Testis (tissue), 2 donors: ENCODE measurements at regions not wholly inside any gene's neighbourhood (a gene's known extent, or its start where the extent isn't known, plus 50 kb on each side); places are given as distances from the start of the nearest gene placed in this dataset.

Source experiments
- DNase-seq: peaks from one replicate; pipeline ENCODE4 v3.0.0-alpha.2; 2019
- H3K27ac ChIP-seq, 2 donors: fragments of 200-600 bp; sonication (generic); one replicate each; pipeline ENCODE4 v1.5.1; 2019
- H3K27me3 ChIP-seq: fragments of 200-600 bp; sonication (generic); one replicate; pipeline ENCODE4 v1.5.1; 2019
- H3K36me3 ChIP-seq: fragments of 200-600 bp; sonication (generic); one replicate; pipeline ENCODE4 v1.5.1; 2017; ENCODE audit warnings: low read depth; ENCODE audit errors: missing control alignments
- H3K4me1 ChIP-seq: fragments of 200-600 bp; sonication (generic); one replicate; pipeline ENCODE4 v1.5.1; 2019
- H3K4me3 ChIP-seq, 2 donors: fragments of 200-600 bp; sonication (generic); one replicate each; pipeline ENCODE4 v1.5.1; 2017 to 2019
- H3K9me3 ChIP-seq: fragments of 200-600 bp; sonication (generic); one replicate; pipeline ENCODE4 v1.5.1; 2017
- POLR2A ChIP-seq: fragments of 450-650 bp; IDR thresholded peaks from one replicate; pipeline ENCODE4 v1.6.1; 2017; ENCODE audit warnings: antibody characterized with exemption, mild to moderate bottlenecking, moderate library complexity
- WGBS, 2 donors: methylation state at CpG; one replicate each; pipeline ENCODE4 v1.1.5; 2018; 5-methylcytosine and 5-hydroxymethylcytosine counted together
- intact Hi-C: fragments of 100-400 bp; cut with DNase I; formaldehyde crosslinking; loops from one replicate; pipeline ENCODE4 v1.15.1; 2023; ENCODE audit warnings: low total_unique reads
- TF ChIP-seq, protein P1 (sequence below), 3 experiments: fragments of 450-650 bp in 2 of 3; fragments of 200-600 bp in 1 of 3; sonication (generic) in 1 of 3; IDR thresholded peaks; one replicate each; pipeline ENCODE4 v1.5.1; 2016 to 2019; ENCODE audit warnings: antibody characterized with exemption in 3 of 3, mild to moderate bottlenecking in 2 of 3, moderate library complexity in 1 of 3

DNA sequence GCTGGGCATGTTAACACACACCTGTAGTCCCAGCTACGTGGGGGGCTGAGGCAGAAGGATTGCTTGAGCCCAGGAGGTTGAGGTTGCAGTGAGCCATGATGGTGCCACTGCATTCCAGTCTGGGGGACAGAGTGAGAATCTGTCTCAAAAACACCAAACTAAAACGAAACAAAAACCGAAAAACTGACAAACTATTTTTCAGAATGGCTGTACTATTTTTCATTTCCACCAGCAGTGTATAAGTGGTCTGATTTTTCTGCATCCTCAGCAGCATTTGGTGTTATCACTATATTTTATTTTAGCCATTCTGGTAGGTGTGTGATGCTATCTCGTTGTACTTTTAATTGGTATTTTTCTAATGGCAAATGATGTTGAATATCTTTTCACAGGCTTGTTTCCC is 95.2 kb downstream of the PDCL3 start:
- no peaks in the 10 kb centered on the region for H3K4me1 ChIP-seq
- 82 to 86% methylated on average over 4 of the region's 4 CpGs for WGBS, 2 donors
- no peaks in the 10 kb centered on the region for H3K9me3 ChIP-seq
- no peak for TF ChIP-seq POLR2A
- TF ChIP-seq, protein P1, sequence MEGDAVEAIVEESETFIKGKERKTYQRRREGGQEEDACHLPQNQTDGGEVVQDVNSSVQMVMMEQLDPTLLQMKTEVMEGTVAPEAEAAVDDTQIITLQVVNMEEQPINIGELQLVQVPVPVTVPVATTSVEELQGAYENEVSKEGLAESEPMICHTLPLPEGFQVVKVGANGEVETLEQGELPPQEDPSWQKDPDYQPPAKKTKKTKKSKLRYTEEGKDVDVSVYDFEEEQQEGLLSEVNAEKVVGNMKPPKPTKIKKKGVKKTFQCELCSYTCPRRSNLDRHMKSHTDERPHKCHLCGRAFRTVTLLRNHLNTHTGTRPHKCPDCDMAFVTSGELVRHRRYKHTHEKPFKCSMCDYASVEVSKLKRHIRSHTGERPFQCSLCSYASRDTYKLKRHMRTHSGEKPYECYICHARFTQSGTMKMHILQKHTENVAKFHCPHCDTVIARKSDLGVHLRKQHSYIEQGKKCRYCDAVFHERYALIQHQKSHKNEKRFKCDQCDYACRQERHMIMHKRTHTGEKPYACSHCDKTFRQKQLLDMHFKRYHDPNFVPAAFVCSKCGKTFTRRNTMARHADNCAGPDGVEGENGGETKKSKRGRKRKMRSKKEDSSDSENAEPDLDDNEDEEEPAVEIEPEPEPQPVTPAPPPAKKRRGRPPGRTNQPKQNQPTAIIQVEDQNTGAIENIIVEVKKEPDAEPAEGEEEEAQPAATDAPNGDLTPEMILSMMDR (IDR thresholded peaks at IDR 0.05) = no peak
- H3K36me3 ChIP-seq = no peaks in the 10 kb centered on the region
- no peak for DNase-seq
- no peaks in the 10 kb centered on the region for H3K27me3 ChIP-seq
- intact Hi-C loops = no loop called here
- no peak overlapping the region for H3K4me3 ChIP-seq
- H3K27ac ChIP-seq = no peak overlapping the region

DNA sequence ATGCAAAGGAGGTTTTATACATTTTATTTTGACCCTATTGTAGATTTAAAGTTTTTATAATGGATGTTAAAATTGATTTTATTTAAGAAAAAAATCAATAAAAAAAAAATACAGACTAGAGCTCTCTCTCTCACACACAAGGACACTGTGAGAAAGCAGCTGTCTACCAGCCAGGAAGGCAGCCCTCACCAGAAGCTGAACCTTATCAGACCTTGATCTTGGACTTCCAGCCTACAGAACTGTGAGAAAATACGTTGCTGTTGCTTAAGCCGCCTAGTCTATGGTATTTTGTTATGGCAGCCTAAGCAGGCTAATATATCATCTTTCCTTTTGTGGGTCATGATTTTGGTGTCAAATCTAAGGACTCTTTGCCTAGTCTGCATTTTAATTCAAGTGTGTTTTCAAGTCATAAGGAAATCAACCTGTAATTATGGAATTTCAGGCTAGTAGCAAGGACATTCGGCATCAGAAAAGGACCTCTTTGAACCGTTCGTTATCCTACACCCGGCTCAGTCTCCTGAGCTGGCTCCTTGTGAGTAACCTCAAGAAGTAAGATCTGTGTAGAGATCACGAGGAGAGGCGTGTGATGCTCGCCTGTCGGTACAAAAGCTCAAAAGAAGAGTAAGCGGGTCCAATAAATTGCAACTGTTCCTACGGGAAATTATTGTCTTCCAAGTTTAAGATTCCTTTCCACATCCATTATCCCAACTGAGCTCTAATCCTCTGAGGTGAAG is 98.2 kb downstream of the PDCL3 start:
- WGBS, 2 donors = 59 to 67% methylated on average over 12 of the region's 12 CpGs
- no peaks in the 10 kb centered on the region for H3K4me1 ChIP-seq
- H3K36me3 ChIP-seq = no peaks in the 10 kb centered on the region

DNA sequence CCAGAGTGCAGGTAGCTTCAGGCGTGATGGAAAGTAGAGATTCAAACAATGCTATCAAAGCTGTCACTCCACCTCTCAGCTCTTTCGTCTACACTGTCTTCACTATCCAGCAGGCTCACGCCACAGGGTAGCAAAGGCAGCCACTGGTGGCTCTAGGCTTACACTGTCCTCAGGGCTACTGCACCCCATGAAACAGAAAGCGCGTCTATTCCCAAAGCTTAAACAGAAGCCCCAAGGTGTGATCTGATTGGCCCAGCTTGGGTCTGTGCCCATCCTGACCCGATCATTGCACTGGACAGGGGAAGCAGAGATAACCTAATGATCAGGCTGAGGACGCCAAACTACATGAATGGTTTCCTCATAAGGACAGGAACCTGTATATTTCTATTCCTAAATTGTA is 100.1 kb downstream of the PDCL3 start:
- WGBS, 2 donors = 84 to 87% methylated on average over 7 of the region's 7 CpGs
- H3K36me3 ChIP-seq = no peaks in the 10 kb centered on the region
- intact Hi-C loops = no loop called here
- no peaks in the 10 kb centered on the region for H3K27me3 ChIP-seq
- H3K4me1 ChIP-seq = no peaks in the 10 kb centered on the region
- TF ChIP-seq POLR2A = no peak
- TF ChIP-seq, protein P1 (IDR thresholded peaks at IDR 0.05) = no peak
- H3K4me3 ChIP-seq = no peak overlapping the region
- DNase-seq = no peak
- H3K9me3 ChIP-seq = no peaks in the 10 kb centered on the region
- no peak overlapping the region for H3K27ac ChIP-seq

More for the DNA sequence above, 98.2 kb downstream of the PDCL3 start:
- Histone ChIP-seq H3K9me3 (no peaks in the 10 kb centered on the region), H3K27me3 (no peaks in the 10 kb centered on the region), H3K4me3 (peak overlapping the region in 1 of 2 donors; percentile 17), H3K27ac (no peak overlapping the region)
- intact Hi-C loops = no loop called here
- DNase-seq = no peak
- TF ChIP-seq, protein P1 (IDR thresholded peaks at IDR 0.05) = no peak
- TF ChIP-seq POLR2A = no peak

GRCh38 chr2:100664021-100664755 is 101.4 kb downstream of the PDCL3 start:
- intact Hi-C loops = no loop called here
- 69 to 75% methylated on average over 19 to 23 of the region's 23 CpGs for WGBS, 2 donors
- no peak for DNase-seq

More at GRCh38 chr2:100664021-100664755, 101.4 kb downstream of the PDCL3 start:
- no peak overlapping the region for H3K27ac ChIP-seq
- TF ChIP-seq POLR2A = no peak
- TF ChIP-seq, protein P1 (IDR thresholded peaks at IDR 0.05) = no peak
- no peaks in the 10 kb centered on the region for H3K9me3 ChIP-seq
- no peak overlapping the region for H3K4me3 ChIP-seq
- H3K27me3 ChIP-seq = no peaks in the 10 kb centered on the region
- no peaks in the 10 kb centered on the region for H3K4me1 ChIP-seq
- no peaks in the 10 kb centered on the region for H3K36me3 ChIP-seq
